ENCODE measurements at regions not wholly inside any gene's neighbourhood (a gene's known extent, or its start where the extent isn't known, plus 50 kb on each side); places are given as distances from the start of the nearest gene placed in this dataset.
"Not testable (repeated sequence)": the region's sequence is repeated elsewhere in the genome, so short reads cannot be mapped to it uniquely, and the experiment has no call there.

- no peak for DNase-seq
These were observed 261.2 kb downstream of the TAF11L14 start for GRCh38 chr5:17895288-17896033.

- DNase-seq, result no peak
These were observed 262.3 kb downstream of the TAF11L14 start for GRCh38 chr5:17896605-17897004.

DNA sequence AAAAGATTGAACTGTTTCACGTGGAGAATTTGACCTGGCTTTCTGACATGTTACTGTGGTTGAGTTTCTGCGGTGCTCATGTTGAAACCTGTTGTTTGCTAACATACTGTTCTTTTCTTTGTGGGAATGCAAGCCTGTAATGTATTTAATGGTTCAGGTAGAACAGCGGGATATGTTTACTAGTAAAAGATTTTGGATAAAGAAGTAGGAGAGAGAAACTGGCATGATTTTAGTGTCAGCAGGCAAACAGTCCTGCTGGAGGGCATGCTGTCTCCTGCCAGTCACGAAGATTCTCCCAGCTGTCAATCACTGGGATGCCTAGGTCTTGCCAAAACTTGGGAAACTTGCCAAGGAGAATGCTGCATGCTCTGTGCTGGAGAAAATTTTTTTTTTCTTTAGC lies 263.5 kb downstream of the TAF11L14 start:
- DNase-seq, result no peak

GRCh38 chr5:17898766-17899165 lies 264.5 kb downstream of the TAF11L14 start:
- DNase-seq, result no peak

GRCh38 chr5:17907094-17907493 lies 272.8 kb downstream of the TAF11L14 start:
- no peak for DNase-seq

- DNase-seq, result no peak
These were observed 276.1 kb downstream of the TAF11L14 start for GRCh38 chr5:17910318-17910717.

- no peak for DNase-seq
These were observed 278.5 kb downstream of the TAF11L14 start for GRCh38 chr5:17912794-17913193.

DNA sequence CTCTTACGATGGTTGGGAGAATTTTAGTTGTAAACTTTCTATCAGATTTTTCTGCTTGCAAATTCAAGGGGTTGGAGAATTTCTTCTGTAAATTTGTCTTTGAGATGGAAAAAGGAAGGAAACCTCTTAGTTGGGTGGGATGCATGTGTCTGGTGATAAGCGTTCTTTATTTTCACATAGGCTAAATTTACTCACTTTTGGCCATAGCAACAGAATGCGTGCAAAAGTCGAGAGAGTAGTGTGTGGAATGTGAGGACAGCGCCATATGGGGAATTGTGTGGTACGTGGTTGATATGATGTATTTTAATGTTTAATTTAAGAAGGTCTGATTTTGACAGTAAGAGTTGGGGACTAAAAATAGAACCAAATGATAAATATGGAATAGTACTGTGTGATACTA lies 282.2 kb downstream of the TAF11L14 start:
- no peak for DNase-seq

DNA sequence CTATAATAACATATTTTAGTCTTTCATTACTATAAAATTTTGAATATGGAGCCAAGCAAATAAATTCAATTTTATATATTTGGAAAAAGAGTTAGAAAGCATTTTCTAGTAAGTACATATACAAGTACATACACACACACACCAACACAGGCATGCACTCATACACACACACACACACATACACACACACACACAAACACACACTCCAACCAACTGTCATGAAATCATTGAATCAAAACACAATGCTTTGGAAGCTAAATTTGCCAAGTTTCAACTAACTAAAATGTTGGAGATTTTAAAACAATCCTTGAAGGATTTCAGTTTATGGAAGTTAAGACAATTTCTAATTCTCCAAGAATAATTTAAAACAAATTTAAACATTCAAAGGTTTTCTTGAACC lies 283.2 kb downstream of the TAF11L14 start:
- DNase-seq, result no peak

DNA sequence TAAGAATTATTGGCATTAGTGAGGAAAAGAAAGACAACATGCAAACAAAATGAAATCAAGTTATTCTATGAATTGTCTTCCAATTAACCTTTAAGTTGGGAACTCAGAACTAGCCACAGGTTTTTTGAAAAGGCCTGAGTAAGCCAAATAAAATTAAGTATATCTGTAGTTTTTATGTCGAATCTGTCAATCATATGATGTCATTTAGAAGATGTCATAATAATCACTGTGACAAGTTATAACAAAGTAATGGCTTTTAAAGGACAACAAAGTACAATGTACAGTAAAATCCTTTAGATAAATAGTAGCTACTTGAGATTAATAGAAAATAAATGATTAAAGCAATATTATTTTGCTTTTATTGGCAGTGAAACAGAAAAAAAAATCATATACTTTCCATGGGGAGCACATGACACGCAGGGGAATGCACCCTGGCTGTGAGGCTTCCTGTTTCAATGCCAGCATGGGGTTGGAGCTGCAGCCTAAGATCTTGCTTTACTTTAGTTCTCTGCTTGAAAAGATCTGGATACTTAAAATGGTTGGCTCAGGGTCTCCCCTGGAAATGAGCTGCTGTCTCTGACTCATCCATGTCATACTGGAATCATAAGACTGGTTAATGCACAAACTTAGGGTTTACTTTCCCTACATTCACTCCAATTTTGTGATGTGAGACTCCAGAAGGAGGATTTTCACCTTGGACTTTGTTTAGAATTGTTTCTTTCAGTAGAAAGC lies 284.3 kb downstream of the TAF11L14 start:
- no peak for DNase-seq

- DNase-seq, result no peak
These were observed 291.0 kb downstream of the TAF11L14 start for GRCh38 chr5:17925276-17925675.

DNA sequence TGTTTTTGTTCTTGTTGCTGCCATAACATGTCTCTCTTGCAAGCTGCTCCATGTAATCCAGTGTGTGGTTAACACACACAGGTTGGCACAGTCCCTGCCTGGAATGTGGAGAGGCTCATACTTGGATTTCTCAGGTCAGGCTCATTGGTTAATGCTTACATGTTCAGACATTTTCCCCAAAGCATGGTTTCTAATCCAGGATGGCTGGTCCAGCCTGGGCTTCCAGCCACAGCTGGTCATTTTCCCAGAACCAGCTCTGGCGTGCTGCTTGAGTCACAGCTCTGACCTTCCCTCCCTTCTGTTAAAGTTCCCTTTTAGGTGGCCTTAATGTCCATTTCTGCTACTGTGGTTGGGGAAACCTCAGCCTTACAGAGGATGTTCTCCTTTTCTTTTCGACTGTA lies 294.3 kb downstream of the TAF11L14 start:
- DNase-seq, result no peak

DNA sequence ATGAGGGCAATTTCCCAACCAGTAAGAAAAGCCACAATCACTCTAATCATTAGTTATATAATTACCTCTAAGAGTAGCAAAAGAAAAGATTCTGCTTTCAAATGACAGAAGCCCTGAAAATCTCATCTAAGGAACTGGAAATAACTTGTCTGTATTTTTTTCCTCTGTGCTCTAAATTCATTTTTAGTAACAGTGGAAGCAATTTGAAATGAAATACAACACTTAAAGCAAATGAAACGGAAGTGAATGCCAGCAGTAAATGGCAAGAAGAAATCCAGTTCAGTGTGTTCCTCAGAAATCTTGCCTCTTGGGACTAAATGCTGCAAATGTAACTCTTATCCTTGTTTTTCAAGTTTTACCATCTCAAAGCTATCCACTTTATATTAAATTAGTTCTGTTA lies 294.9 kb downstream of the TAF11L14 start:
- no peak for DNase-seq

DNA sequence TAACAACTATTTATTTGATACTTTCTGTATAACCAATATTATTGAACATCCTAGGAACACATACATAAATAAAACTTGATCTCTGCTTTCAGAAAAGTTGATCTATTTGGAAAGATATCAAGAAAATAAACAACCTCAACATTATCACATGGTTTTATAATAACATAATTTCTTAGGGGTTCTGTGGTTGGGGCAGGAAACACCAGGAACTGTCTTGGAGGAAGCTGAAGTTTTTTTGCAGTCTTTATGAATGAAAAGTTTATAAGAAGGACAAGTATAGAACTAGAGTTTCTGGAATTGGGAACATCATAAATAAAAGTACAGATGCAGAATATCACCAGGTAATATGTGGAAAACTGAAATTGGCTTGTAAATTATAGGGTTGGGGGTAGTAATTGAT lies 296.1 kb downstream of the TAF11L14 start:
- DNase-seq, result no peak

GRCh38 chr5:17944046-17944445 lies 309.8 kb downstream of the TAF11L14 start:
- no peak for DNase-seq

DNA sequence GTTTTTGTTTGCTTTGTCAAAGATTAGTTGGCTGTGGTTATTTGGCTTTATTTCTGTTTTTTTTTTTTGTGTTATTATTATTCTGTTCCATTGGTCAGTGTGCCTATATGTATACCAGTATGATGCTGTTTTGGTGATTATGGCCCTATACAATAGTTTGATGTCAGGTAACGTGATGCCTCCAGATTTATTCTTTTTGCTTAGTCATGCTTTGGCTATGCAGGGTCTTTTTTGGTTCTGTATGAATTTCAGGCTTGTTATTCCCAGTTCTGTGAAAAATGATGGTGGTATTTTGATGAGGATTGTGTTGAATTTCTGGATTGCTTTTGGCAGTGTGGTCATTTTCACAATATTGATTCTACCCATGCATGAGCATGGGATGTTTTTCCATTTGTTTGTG lies 312.8 kb downstream of the TAF11L14 start:
- DNase-seq, result no peak

DNA sequence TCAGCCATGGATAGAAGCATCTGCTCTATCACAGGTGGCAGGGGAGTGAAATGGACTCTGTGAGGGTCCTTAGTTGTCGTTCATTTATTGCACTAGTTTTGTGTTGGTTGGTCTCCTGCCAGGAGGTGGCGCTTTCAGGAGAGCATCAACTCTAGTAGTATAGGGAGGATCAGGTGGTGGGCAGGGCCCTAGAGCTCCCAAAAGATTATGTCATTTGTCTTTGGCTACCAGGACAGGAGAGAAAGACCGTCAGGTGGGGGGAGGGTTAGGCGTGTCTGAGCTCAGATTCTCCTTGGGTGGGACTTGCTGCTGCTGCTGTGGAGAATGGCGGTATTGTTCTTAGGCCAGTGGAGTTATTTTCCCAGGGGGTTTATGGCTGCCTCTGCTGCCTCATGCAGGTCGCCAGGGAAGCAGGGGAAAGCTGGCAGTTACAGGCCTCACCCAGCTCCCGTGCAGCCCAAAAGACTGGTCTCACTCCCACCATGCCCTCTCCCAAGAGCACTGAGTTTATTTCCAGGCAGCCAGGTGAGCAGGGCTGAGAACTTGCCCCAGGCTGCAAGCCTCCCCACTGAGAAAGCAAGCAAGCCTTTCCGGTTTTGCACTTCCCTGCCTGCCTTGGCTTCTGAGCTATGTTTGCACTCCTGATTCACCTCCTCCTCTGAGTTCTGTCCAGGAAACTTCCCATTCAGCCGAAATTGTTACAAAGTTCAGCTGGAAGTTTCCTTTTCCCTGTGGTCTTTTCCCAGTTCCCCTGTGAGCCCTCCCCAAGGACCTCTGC lies 317.3 kb downstream of the TAF11L14 start:
- DNase-seq, result no peak

DNA sequence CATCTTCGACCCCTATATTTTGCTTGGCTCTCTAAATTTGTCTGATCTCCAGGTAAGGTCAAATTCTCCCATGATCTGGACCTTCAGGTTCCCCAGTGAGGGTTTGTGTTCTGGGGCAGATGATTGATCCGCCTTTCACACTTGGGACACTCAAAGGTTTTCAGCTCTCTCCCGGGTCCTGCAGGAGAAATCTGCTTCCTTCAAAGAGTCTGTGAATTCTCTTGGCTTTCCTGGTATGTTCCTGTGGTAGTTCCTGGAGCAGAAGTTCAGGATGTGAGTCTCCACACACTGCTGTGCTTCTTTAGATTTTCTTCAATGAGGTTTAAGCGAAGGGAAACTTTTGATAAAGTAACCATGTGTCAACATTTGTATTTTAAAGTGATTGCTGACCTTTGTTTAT lies 318.0 kb downstream of the TAF11L14 start:
- DNase-seq, result no peak

GRCh38 chr5:17964067-17964466 lies 329.8 kb downstream of the TAF11L14 start:
- DNase-seq, result no peak

DNA sequence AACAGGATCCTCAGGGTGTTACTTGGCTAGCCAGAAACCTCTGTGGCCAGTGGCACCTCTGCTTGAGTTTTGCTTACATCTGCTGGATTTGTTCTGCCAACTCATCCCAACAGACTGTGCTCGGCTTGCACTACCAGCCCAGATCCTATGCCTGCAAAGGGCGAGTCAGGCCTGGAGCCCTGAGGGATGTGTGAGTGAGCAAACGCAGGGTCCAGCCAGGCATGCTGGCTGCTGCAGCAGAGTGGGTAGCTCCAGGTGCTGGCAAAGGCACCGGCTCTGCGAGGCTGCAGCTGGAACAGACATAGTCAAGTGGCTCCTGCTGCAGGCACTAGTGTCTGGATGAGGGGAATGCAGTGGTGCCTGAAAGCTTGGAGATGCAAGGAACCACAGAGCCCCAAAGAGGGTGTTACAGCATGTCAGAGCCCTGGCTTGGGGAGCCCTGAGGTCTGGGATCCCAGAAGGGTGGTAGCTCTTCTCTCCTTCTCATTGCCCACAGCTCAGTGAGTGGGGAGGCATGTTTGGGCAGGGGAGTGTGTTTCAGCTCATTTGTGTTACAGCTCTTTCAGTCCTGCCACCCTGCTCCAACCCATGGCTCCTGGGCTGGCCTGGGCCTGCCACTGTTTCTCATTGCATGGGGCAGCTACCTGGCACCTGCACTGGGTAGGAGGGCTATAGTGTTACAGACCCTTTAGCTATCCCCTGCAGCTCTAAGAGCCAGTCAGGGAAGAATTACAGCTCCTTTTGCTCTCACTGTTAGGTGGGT lies 332.6 kb downstream of the TAF11L14 start:
- no peak for DNase-seq

- DNase-seq, result no peak
These were observed 342.1 kb downstream of the TAF11L14 start for GRCh38 chr5:17976404-17976803.

GRCh38 chr5:17978954-17979353 lies 344.7 kb downstream of the TAF11L14 start:
- no peak for DNase-seq

DNA sequence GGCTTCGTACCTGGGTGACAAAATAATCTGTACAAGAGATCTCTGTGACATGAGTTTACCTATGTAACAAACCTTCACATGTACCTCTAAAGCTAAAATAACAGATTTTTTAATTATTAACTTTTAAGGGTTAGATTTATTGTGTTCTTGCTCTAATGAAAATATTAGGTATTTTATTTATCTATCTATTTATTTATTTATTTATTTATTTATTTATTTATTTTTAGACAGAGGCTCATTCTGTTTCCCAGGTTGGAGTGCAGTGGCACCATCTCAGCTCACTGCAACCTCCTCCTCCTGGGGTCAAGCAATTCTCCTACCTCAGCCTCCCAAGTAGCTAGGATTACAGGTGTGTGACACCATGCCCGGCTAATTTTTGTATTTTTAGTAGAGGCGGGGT lies 348.4 kb downstream of the TAF11L14 start:
- DNase-seq, result not testable (repeated sequence)

Measured in activated T-cell treated with anti-CD3 and anti-CD28 coated beads for 4 hours (primary cell).